ENCODE measurements at regions not wholly inside any gene's neighbourhood (a gene's known extent, or its start where the extent isn't known, plus 50 kb on each side); places are given as distances from the start of the nearest gene placed in this dataset.
A peak's percentile ranks its signal among the peaks of the same experiment; 100 is the strongest.

DNA sequence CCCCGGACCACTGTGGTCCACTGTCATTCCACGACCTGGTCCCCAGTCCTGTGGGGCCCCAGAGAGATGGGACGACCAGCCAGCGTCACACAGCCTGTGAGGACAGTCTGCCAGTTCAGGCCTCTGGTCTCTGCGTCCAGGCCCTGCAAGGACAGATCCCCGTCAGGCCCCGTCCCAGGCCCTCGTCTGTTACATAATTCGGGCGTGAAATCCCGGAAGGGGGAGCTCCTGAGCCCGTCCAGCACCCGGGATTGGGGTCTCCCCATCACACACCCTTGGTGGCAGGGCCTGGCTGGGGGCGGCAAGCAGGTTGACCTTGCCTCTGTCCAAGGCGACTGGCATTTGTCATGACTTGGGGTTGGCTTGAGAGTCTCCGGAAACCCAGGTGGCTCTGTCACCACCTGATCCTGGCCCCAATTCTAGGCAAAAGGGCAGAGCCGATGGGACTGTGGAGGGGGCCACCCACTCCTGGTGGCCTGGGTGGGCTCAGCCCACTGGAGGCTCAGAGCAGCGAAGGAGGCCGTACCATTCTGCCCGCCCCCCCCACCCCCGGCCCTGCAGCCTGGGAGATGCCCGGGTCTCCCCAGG lies 73.8 kb upstream of the GATA5 start (continued):
- TF ChIP-seq ZNF615 (CRISPR knock-in tag; IDR thresholded peaks at IDR 0.05; ENCODE audit: borderline replicate concordance) (no peak), ZMYM2 (CRISPR knock-in tag; IDR thresholded peaks at IDR 0.05) (no peak), REL (CRISPR knock-in tag; conservative IDR thresholded peaks at IDR 0.05) (no peak), SMC3 (IDR thresholded peaks at IDR 0.05; ENCODE audit: low read length) (no peak), POLR2A (IDR thresholded peaks at IDR 0.05; ENCODE audit: insufficient read depth in 1 of 2, low read depth in 2 of 2, low read length in 2 of 2) (no peak), FOXK1 (CRISPR knock-in tag; IDR thresholded peaks at IDR 0.05; ENCODE audit: borderline replicate concordance, low read depth) (no peak), SP4 (CRISPR knock-in tag; IDR thresholded peaks at IDR 0.05) (no peak), MYNN (CRISPR knock-in tag; IDR thresholded peaks at IDR 0.05; ENCODE audit: low read depth) (no peak), SP1 (IDR thresholded peaks at IDR 0.05) (no peak), SP1 (CRISPR knock-in tag; IDR thresholded peaks at IDR 0.05) (no peak), SIX4 (CRISPR knock-in tag; IDR thresholded peaks at IDR 0.05) (no peak), HOXD1 (CRISPR knock-in tag; IDR thresholded peaks at IDR 0.05) (no peak), ZNF619 (CRISPR knock-in tag; IDR thresholded peaks at IDR 0.05) (no peak), ZNF556 (CRISPR knock-in tag; IDR thresholded peaks at IDR 0.05; ENCODE audit: borderline replicate concordance) (no peak), ZNF451 (CRISPR knock-in tag; IDR thresholded peaks at IDR 0.05) (no peak), RXRB (CRISPR knock-in tag; IDR thresholded peaks at IDR 0.05; ENCODE audit: borderline replicate concordance) (no peak), ZSCAN20 (CRISPR knock-in tag; IDR thresholded peaks at IDR 0.05; ENCODE audit: borderline replicate concordance) (no peak), CENPT (CRISPR knock-in tag; IDR thresholded peaks at IDR 0.05; ENCODE audit: low read depth) (0 out of 2 replicates have a peak, but pooled peaks have one; percentile 28)
- TF ChIP-seq, protein P1, sequence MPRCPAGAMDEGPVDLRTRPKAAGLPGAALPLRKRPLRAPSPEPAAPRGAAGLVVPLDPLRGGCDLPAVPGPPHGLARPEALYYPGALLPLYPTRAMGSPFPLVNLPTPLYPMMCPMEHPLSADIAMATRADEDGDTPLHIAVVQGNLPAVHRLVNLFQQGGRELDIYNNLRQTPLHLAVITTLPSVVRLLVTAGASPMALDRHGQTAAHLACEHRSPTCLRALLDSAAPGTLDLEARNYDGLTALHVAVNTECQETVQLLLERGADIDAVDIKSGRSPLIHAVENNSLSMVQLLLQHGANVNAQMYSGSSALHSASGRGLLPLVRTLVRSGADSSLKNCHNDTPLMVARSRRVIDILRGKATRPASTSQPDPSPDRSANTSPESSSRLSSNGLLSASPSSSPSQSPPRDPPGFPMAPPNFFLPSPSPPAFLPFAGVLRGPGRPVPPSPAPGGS (CRISPR knock-in tag; IDR thresholded peaks at IDR 0.05), result no peak
- TF ChIP-seq, protein P2, sequence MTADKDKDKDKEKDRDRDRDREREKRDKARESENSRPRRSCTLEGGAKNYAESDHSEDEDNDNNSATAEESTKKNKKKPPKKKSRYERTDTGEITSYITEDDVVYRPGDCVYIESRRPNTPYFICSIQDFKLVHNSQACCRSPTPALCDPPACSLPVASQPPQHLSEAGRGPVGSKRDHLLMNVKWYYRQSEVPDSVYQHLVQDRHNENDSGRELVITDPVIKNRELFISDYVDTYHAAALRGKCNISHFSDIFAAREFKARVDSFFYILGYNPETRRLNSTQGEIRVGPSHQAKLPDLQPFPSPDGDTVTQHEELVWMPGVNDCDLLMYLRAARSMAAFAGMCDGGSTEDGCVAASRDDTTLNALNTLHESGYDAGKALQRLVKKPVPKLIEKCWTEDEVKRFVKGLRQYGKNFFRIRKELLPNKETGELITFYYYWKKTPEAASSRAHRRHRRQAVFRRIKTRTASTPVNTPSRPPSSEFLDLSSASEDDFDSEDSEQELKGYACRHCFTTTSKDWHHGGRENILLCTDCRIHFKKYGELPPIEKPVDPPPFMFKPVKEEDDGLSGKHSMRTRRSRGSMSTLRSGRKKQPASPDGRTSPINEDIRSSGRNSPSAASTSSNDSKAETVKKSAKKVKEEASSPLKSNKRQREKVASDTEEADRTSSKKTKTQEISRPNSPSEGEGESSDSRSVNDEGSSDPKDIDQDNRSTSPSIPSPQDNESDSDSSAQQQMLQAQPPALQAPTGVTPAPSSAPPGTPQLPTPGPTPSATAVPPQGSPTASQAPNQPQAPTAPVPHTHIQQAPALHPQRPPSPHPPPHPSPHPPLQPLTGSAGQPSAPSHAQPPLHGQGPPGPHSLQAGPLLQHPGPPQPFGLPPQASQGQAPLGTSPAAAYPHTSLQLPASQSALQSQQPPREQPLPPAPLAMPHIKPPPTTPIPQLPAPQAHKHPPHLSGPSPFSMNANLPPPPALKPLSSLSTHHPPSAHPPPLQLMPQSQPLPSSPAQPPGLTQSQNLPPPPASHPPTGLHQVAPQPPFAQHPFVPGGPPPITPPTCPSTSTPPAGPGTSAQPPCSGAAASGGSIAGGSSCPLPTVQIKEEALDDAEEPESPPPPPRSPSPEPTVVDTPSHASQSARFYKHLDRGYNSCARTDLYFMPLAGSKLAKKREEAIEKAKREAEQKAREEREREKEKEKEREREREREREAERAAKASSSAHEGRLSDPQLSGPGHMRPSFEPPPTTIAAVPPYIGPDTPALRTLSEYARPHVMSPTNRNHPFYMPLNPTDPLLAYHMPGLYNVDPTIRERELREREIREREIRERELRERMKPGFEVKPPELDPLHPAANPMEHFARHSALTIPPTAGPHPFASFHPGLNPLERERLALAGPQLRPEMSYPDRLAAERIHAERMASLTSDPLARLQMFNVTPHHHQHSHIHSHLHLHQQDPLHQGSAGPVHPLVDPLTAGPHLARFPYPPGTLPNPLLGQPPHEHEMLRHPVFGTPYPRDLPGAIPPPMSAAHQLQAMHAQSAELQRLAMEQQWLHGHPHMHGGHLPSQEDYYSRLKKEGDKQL (CRISPR knock-in tag; IDR thresholded peaks at IDR 0.05; ENCODE audit: low read depth), result no peak
- TF ChIP-seq, protein P3, sequence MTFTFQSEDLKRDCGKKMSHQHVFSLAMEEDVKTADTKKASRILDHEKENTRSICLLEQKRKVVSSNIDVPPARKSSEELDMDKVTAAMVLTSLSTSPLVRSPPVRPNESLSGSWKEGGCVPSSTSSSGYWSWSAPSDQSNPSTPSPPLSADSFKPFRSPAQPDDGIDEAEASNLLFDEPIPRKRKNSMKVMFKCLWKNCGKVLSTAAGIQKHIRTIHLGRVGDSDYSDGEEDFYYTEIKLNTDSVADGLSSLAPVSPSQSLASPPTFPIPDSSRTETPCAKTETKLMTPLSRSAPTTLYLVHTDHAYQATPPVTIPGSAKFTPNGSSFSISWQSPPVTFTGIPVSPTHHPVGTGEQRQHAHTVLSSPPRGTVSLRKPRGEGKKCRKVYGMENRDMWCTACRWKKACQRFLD (CRISPR knock-in tag; IDR thresholded peaks at IDR 0.05; ENCODE audit: borderline replicate concordance), result no peak

Data from HepG2 (cell line).